ENCODE measurements at regions not wholly inside any gene's neighbourhood (a gene's known extent, or its start where the extent isn't known, plus 50 kb on each side); places are given as distances from the start of the nearest gene placed in this dataset.

DNA sequence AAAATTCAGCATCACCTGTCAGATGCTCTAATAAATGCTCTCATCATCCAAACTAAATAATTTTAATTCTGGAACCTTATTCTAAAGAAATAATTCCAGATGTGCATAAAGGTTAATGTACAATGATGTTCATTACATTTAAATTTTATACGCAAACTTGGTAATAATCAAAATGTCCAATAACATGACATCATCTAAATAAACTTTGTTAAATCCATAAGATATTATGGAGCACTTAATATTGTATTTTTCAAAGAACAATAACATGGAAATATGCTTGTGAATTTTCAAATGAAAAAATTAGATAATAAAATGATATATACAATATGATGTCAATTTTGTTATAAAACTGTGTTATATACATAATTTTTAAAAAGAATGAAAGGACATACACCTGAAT lies 92.1 kb upstream of the ZCCHC13 start:
- TF ChIP-seq, protein P1, sequence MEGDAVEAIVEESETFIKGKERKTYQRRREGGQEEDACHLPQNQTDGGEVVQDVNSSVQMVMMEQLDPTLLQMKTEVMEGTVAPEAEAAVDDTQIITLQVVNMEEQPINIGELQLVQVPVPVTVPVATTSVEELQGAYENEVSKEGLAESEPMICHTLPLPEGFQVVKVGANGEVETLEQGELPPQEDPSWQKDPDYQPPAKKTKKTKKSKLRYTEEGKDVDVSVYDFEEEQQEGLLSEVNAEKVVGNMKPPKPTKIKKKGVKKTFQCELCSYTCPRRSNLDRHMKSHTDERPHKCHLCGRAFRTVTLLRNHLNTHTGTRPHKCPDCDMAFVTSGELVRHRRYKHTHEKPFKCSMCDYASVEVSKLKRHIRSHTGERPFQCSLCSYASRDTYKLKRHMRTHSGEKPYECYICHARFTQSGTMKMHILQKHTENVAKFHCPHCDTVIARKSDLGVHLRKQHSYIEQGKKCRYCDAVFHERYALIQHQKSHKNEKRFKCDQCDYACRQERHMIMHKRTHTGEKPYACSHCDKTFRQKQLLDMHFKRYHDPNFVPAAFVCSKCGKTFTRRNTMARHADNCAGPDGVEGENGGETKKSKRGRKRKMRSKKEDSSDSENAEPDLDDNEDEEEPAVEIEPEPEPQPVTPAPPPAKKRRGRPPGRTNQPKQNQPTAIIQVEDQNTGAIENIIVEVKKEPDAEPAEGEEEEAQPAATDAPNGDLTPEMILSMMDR (IDR thresholded peaks at IDR 0.05; ENCODE audit: insufficient read depth, low read depth, low read length): no peak
- TF ChIP-seq EZH2 (IDR thresholded peaks at IDR 0.05; ENCODE audit: insufficient read depth, low read length): no peak
